Spleen (tissue), 7 donors: ENCODE measurements at regions not wholly inside any gene's neighbourhood (a gene's known extent, or its start where the extent isn't known, plus 50 kb on each side); places are given as distances from the start of the nearest gene placed in this dataset.

Source experiments
- CTCF ChIP-seq, 11 experiments: fragments of 200-600 bp in 7 of 11; fragments of 450-650 bp in 4 of 11; sonication (generic) in 4 of 11; IDR thresholded peaks in 8 of 11; conservative IDR thresholded peaks in 3 of 11; 1 replicate in 7 of 11; 2 replicates in 4 of 11; pipeline versions ENCODE4 v1.4.0 to v1.8.0; 2016 to 2021; ENCODE audit warnings: antibody characterized with exemption in 11 of 11, inconsistent platforms in 4 of 11, mild to moderate bottlenecking in 1 of 11
- POLR2A ChIP-seq, 3 donors: fragments of 450-650 bp; IDR thresholded peaks; one replicate each; pipeline ENCODE4 v1.5.1; 2017; ENCODE audit warnings: antibody characterized with exemption in 3 of 3, mild to moderate bottlenecking in 1 of 3
- donor health status: DM: no; HTN: no; CAD: no; lungs with moderate emphysema.
- donor health status: DM: no; HTN: no; CAD: no.
- donor health status: DM: no; HTN: no; CAD: no.

GRCh38 chr13:90396266-90396665, 951.2 kb upstream of the MIR17HG start:
- TF ChIP-seq CTCF (IDR thresholded peaks at IDR 0.05 in 8 of 11, conservative IDR thresholded peaks at IDR 0.05 in 3 of 11) (no peak), POLR2A (IDR thresholded peaks at IDR 0.05) (no peak)
